ENCODE measurements at regions not wholly inside any gene's neighbourhood (a gene's known extent, or its start where the extent isn't known, plus 50 kb on each side); places are given as distances from the start of the nearest gene placed in this dataset.
"Not testable (repeated sequence)": the region's sequence is repeated elsewhere in the genome, so short reads cannot be mapped to it uniquely, and the experiment has no call there.

GRCh38 chr12:88834226-88834625 lies 254.0 kb upstream of the KITLG start:
- WGBS (ENCODE audit: insufficient coverage): no CpG with 5 or more reads among the region's 1 CpG
- no peak overlapping the region for H3K9ac ChIP-seq (ENCODE audit: insufficient read depth, low read length, poor library complexity, severe bottlenecking)
- intact Hi-C loops (cut with micrococcal nuclease): no loop called here

DNA sequence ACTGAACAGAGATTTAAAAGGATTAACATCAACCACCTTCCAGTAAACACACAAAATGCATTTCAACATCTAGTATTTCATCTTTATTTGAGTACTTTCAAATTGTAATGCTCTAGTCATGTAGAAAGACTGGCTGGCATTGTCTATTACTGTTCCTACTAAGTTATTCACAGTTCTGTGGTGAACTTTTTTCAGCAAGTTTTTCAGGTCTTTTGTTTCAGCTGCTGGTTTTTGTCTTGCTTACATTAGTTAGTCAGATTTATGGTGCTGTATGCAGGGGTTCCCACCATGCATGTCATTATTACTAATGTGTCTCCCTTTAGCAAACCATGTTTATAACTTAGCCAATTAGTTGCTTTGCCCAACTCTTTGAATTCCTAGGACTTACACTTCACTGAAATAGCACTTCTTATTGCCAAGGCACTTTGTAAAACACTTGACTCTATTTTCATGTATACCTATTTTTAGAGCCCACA lies 253.4 kb upstream of the KITLG start:
- Mint-ChIP-seq H3K4me3 (no peak overlapping the region), H3K36me3 (no peaks in the 10 kb centered on the region), H3K27me3 (ENCODE audit: low read depth in 3 of 3) (peaks cover 0 to 1% (median 0%) of the 10 kb centered on the region in 3 donors), H3K4me1 (no peaks in the 10 kb centered on the region), H3K9me3 (peaks cover 2 to 15% (median 8%) of the 10 kb centered on the region in 7 donors), H3K27ac (no peak overlapping the region)
- no peak for TF ChIP-seq CTCF (IDR thresholded peaks at IDR 0.05)
- no peak for DNase-seq
- no peaks in the 10 kb centered on the region for H3K4me1 ChIP-seq (ENCODE audit: control insufficient read depth in 1 of 2, insufficient read depth in 2 of 2, low read length in 2 of 2)
- H3K9ac ChIP-seq (ENCODE audit: insufficient read depth, low read length, poor library complexity, severe bottlenecking): no peak overlapping the region
- H2AFZ ChIP-seq (ENCODE audit: insufficient read depth, low read depth, low read length, poor library complexity, severe bottlenecking): no peak overlapping the region
- H3K9me3 ChIP-seq (replicated peaks in 1 of 2; ENCODE audit: control insufficient read depth in 1 of 2, insufficient read depth in 1 of 2, low read length in 2 of 2): peaks cover under 1 to 5% of the 10 kb centered on the region in 2 donors
- H3K4me2 ChIP-seq (replicated peaks; ENCODE audit: extremely low read depth, low read length, poor library complexity, severe bottlenecking): no peak overlapping the region
- intact Hi-C loops (cut with micrococcal nuclease): no loop called here
- no peaks in the 10 kb centered on the region for H4K20me1 ChIP-seq (ENCODE audit: insufficient read depth, low read length)
- H3K4me3 ChIP-seq (replicated peaks in 1 of 3; ENCODE audit: low read depth in 2 of 3, low read length in 3 of 3): no peak overlapping the region
- H3K36me3 ChIP-seq (replicated peaks in 1 of 2; ENCODE audit: control insufficient read depth in 1 of 2, insufficient read depth in 2 of 2, low read length in 2 of 2): no peaks in the 10 kb centered on the region
- no peaks in the 10 kb centered on the region for H3K27me3 ChIP-seq (ENCODE audit: control insufficient read depth in 2 of 2, insufficient read depth in 2 of 2, low read length in 2 of 2)
- no peaks in the 10 kb centered on the region for H3K79me2 ChIP-seq (ENCODE audit: insufficient read depth, low read length)
- H3K27ac ChIP-seq (ENCODE audit: low read depth in 1 of 2, low read length in 2 of 2): no peak overlapping the region

More at GRCh38 chr12:88834226-88834625, 254.0 kb upstream of the KITLG start:
- Mint-ChIP-seq H3K27me3 (ENCODE audit: low read depth in 3 of 3) (peaks cover 0 to 1% (median 0%) of the 10 kb centered on the region in 3 donors), H3K36me3 (no peaks in the 10 kb centered on the region), H3K9me3 (peaks cover 2 to 15% (median 12%) of the 10 kb centered on the region in 7 donors), H3K4me3 (no peak overlapping the region), H3K4me1 (no peaks in the 10 kb centered on the region), H3K27ac (no peak overlapping the region)
- H3K9me3 ChIP-seq (replicated peaks in 1 of 2; ENCODE audit: control insufficient read depth in 1 of 2, insufficient read depth in 1 of 2, low read length in 2 of 2): peaks cover 6 to 9% of the 10 kb centered on the region in 2 donors
- H3K4me2 ChIP-seq (replicated peaks; ENCODE audit: extremely low read depth, low read length, poor library complexity, severe bottlenecking): no peak overlapping the region
- H4K20me1 ChIP-seq (ENCODE audit: insufficient read depth, low read length): no peaks in the 10 kb centered on the region
- H3K27me3 ChIP-seq (ENCODE audit: control insufficient read depth in 2 of 2, insufficient read depth in 2 of 2, low read length in 2 of 2): no peaks in the 10 kb centered on the region
- DNase-seq: no peak
- no peak overlapping the region for H2AFZ ChIP-seq (ENCODE audit: insufficient read depth, low read depth, low read length, poor library complexity, severe bottlenecking)
- H3K27ac ChIP-seq (ENCODE audit: low read depth in 1 of 2, low read length in 2 of 2): no peak overlapping the region
- no peaks in the 10 kb centered on the region for H3K36me3 ChIP-seq (replicated peaks in 1 of 2; ENCODE audit: control insufficient read depth in 1 of 2, insufficient read depth in 2 of 2, low read length in 2 of 2)
- H3K4me1 ChIP-seq (ENCODE audit: control insufficient read depth in 1 of 2, insufficient read depth in 2 of 2, low read length in 2 of 2): no peaks in the 10 kb centered on the region
- H3K4me3 ChIP-seq (replicated peaks in 1 of 3; ENCODE audit: low read depth in 2 of 3, low read length in 3 of 3): no peak overlapping the region
- no peaks in the 10 kb centered on the region for H3K79me2 ChIP-seq (ENCODE audit: insufficient read depth, low read length)
- TF ChIP-seq CTCF (IDR thresholded peaks at IDR 0.05): no peak

DNA sequence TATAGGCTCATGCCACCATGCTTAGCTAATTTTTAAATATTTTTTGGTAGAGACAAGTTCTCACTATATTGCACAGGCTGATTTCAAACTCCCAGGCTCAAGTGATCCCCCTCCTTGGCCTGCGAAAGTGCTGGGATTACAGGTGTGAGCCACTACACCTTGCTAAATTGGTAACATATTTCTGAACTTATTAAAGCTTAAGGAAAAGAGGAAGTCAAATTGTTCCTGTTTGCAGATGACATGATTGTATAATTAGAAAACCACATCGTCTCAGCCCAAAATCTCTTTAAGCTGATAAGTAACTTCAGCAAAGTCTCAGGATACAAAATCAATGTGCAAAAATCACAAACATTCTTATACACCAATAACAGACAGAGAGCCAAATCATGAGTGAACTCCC lies 248.3 kb upstream of the KITLG start:
- DNase-seq; intact Hi-C loops (cut with micrococcal nuclease); H3K9ac ChIP-seq (ENCODE audit: insufficient read depth, low read length, poor library complexity, severe bottlenecking); H3K4me3 ChIP-seq (replicated peaks in 1 of 3; ENCODE audit: low read depth in 2 of 3, low read length in 3 of 3); H4K20me1 ChIP-seq (ENCODE audit: insufficient read depth, low read length); H3K27ac Mint-ChIP-seq; H3K27me3 Mint-ChIP-seq (ENCODE audit: low read depth in 3 of 3); H3K4me1 ChIP-seq (ENCODE audit: control insufficient read depth in 1 of 2, insufficient read depth in 2 of 2, low read length in 2 of 2); H3K9me3 ChIP-seq (replicated peaks in 1 of 2; ENCODE audit: control insufficient read depth in 1 of 2, insufficient read depth in 1 of 2, low read length in 2 of 2); H3K27ac ChIP-seq (ENCODE audit: low read depth in 1 of 2, low read length in 2 of 2); H3K79me2 ChIP-seq (ENCODE audit: insufficient read depth, low read length); H2AFZ ChIP-seq (ENCODE audit: insufficient read depth, low read depth, low read length, poor library complexity, severe bottlenecking); H3K36me3 Mint-ChIP-seq; H3K27me3 ChIP-seq (ENCODE audit: control insufficient read depth in 2 of 2, insufficient read depth in 2 of 2, low read length in 2 of 2); H3K4me1 Mint-ChIP-seq; H3K36me3 ChIP-seq (replicated peaks in 1 of 2; ENCODE audit: control insufficient read depth in 1 of 2, insufficient read depth in 2 of 2, low read length in 2 of 2); H3K9me3 Mint-ChIP-seq; H3K4me3 Mint-ChIP-seq; H3K4me2 ChIP-seq (replicated peaks; ENCODE audit: extremely low read depth, low read length, poor library complexity, severe bottlenecking): not testable (repeated sequence)
- no CpG with 5 or more reads among the region's 2 CpGs for WGBS (ENCODE audit: insufficient coverage)

Data from CD14-positive monocyte (primary cell).